ENCODE measurements at regions not wholly inside any gene's neighbourhood (a gene's known extent, or its start where the extent isn't known, plus 50 kb on each side); places are given as distances from the start of the nearest gene placed in this dataset.

DNA sequence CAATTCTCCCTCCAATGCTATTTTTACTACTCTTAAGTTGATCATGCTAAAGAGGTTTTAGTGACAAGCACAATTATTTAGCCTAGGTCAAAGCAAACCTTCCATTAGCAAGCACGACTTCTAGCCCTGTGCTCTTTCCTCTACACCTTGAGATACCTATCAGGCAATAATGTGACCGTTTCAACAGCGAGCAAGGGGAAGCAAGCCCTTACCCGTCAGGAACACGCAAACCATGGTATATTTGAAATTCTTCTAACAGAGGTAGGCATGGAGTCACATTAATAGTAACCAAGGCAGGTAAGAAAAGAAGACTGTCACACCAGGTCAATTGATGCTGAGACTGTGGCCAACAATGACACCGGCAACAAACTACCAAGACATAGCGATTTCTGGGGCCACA is 68.9 kb upstream of the VGLL4 start:
- TF ChIP-seq CTCF (tag by site-specific recombination; IDR thresholded peaks at IDR 0.05) (no peak), ZNF280D (tag by site-specific recombination; IDR thresholded peaks at IDR 0.05) (no peak), SETDB1 (IDR thresholded peaks at IDR 0.05; ENCODE audit: insufficient read length, low read length) (no peak)
- TF ChIP-seq, protein P1, sequence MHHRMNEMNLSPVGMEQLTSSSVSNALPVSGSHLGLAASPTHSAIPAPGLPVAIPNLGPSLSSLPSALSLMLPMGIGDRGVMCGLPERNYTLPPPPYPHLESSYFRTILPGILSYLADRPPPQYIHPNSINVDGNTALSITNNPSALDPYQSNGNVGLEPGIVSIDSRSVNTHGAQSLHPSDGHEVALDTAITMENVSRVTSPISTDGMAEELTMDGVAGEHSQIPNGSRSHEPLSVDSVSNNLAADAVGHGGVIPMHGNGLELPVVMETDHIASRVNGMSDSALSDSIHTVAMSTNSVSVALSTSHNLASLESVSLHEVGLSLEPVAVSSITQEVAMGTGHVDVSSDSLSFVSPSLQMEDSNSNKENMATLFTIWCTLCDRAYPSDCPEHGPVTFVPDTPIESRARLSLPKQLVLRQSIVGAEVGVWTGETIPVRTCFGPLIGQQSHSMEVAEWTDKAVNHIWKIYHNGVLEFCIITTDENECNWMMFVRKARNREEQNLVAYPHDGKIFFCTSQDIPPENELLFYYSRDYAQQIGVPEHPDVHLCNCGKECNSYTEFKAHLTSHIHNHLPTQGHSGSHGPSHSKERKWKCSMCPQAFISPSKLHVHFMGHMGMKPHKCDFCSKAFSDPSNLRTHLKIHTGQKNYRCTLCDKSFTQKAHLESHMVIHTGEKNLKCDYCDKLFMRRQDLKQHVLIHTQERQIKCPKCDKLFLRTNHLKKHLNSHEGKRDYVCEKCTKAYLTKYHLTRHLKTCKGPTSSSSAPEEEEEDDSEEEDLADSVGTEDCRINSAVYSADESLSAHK (tag by site-specific recombination; IDR thresholded peaks at IDR 0.05): no peak
